Glomerular endothelial cell (primary cell): ENCODE measurements at regions not wholly inside any gene's neighbourhood (a gene's known extent, or its start where the extent isn't known, plus 50 kb on each side); places are given as distances from the start of the nearest gene placed in this dataset.

Source experiments
- DNase-seq: peaks from one replicate; pipeline ENCODE4 v3.0.0-alpha.2; 2011; ENCODE audit warnings: low read depth, low spot score; ENCODE audit errors: extremely low read depth

DNA sequence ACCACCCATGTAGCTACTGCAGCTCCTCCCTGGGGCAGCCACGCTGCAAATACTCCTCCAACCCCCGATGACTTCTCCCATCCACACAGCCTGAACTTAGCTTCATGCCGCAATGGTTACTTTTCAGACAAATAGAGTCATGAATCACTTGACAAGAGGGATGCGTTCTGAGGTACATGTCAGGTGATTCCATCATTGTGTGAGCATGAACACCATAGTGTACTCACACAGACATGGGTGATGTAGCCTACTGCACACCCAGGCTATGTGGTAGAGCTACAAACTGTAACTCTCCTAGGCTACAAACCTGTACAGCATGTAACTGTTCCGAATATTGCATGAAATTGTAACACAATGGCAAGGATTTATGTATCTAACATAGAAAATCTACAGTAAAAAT lies 298.5 kb upstream of the SLC35B3 start:
- DNase-seq, result no peak

DNA sequence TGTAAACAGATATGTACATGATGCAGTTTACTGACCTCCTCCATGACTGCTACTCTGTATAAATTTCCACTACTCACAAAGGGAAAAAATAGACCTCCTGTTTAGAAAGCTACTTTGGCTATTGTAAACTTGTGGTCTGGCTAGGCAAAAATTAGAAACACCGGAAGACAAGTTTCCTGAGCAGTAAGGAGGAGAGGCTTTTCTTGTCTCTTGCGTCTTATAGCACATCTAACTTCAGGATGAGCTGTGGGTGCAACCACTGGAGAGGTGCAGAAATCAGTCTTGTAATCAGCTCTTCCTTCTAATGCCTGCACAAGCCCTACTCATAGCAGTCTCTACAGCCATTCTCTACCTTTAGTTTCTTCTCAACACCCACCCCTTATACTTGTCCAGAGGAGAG lies 296.5 kb upstream of the SLC35B3 start:
- no peak for DNase-seq

- no peak for DNase-seq
These were observed 275.5 kb upstream of the SLC35B3 start for GRCh38 chr6:8710668-8711431.

GRCh38 chr6:8707956-8708772 lies 272.8 kb upstream of the SLC35B3 start:
- DNase-seq, result no peak

GRCh38 chr6:8707369-8707768 lies 272.0 kb upstream of the SLC35B3 start:
- no peak for DNase-seq

- no peak for DNase-seq
These were observed 270.2 kb upstream of the SLC35B3 start for GRCh38 chr6:8705435-8706020.

DNA sequence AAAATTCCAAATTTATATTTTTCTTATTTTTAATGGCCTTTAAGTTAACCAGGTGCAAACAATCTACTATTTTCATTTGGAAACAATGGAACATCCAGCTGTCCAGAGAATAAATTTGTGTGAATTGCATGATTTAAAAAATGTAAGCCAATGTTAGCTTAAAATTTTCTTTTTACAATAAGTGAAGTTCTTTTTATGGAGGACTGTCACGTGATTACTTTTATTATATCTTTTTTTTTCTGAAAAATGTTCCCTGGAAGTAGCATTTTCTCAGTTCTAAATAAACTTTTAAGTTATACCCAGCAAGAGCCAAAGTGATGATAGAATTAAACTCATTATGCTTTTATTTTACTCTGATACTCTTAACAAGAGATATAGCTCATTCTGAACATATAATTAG lies 267.7 kb upstream of the SLC35B3 start:
- no peak for DNase-seq

DNA sequence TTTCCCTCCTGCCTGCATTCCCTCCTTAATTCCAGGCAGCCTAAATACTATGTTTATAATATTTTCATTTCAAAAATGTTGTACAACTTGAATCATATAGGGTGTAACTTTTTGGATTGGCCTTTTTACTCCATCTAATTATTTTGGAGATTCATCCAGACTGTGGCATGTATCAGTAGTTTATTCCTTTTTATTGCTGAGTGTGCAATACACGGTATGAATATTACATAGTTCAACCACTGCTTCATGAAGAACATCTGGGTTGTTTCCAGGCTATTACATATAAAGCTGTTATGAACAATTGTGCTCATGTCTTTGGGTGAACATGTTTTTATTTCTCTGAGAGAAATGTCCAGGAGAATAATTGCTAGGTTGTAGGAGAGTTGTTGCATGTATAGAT lies 253.5 kb upstream of the SLC35B3 start:
- no peak for DNase-seq

GRCh38 chr6:8686077-8686476 lies 250.7 kb upstream of the SLC35B3 start:
- no peak for DNase-seq

GRCh38 chr6:8683204-8683603 lies 247.9 kb upstream of the SLC35B3 start:
- no peak for DNase-seq

DNA sequence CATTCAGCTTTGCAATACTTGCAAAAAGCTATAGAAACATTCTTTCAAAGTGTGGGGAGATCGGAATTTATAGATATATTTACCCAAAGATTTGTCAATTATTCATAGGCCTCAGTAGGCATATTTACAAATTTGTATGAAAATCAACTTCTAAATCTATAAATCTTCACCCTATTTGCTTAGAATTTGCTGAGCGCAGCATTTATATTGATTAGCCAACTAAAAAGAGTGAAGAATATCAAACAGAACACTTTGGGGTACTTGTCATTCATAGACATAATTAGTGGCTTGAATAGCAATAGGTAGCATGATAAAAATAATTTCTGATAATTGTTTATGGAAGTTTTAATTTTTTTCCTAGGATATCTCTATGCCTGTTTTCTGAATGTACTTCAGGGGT lies 244.5 kb upstream of the SLC35B3 start:
- no peak for DNase-seq

DNA sequence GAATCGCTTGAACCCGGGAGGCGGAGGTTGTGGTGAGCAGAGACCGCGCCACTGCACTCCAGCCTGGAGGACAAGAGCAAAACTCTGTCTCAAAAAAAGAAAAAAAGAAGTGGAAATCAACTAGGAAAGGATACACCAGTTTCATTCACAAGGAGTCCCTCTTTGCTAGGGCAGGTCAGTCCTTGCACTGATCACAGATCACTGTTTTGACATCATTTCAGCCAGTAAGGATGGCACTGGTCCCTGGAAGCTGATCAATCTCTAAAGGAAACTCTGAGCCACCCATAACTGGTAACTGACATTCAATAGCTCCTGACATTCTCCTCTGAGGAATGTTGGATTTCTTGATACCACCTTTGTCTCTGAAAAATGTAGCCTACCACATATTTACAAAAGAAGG lies 243.1 kb upstream of the SLC35B3 start:
- no peak for DNase-seq

- no peak for DNase-seq
These were observed 238.8 kb upstream of the SLC35B3 start for GRCh38 chr6:8674126-8674525.

GRCh38 chr6:8672882-8673281 lies 237.5 kb upstream of the SLC35B3 start:
- no peak for DNase-seq

- DNase-seq, result no peak
These were observed 235.4 kb upstream of the SLC35B3 start for GRCh38 chr6:8670792-8671191.

DNA sequence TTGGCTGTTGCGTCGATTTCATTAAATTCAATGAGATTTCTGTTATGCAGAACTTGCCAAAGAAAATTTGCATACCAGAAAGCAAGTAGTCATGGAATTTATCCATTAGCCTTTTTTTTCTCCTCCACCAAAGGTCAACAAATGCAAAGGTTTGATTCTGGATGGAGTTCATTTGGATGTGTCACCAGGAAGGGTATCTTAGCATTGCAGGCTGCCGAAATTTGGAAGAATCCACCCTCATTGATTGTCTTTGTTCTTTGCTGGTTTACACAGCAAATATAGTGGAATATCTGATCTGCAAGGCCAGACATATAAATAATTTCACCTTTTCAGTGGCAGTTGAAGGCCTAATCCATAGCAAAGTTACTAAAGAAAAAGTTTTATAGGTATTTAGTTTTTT lies 229.4 kb upstream of the SLC35B3 start:
- no peak for DNase-seq

DNA sequence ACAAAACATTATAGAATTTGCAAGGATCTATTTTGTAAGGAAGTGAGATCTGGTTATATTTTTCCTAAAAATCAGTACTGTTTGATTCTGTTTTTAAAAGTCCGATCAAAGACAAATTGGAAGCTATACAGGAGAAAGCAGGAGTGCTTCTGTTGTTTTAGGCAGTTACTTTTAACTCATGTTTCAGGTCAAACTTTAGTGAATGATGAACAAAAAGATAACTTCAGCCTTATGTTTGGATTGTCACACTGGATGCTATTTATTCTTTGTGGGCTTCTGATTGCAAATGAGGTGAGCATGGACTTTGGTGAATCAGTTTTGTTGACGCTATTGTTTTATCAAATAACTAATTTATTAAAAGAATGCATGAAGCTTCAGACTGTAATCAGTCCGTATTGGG lies 228.7 kb upstream of the SLC35B3 start:
- DNase-seq, result no peak

DNA sequence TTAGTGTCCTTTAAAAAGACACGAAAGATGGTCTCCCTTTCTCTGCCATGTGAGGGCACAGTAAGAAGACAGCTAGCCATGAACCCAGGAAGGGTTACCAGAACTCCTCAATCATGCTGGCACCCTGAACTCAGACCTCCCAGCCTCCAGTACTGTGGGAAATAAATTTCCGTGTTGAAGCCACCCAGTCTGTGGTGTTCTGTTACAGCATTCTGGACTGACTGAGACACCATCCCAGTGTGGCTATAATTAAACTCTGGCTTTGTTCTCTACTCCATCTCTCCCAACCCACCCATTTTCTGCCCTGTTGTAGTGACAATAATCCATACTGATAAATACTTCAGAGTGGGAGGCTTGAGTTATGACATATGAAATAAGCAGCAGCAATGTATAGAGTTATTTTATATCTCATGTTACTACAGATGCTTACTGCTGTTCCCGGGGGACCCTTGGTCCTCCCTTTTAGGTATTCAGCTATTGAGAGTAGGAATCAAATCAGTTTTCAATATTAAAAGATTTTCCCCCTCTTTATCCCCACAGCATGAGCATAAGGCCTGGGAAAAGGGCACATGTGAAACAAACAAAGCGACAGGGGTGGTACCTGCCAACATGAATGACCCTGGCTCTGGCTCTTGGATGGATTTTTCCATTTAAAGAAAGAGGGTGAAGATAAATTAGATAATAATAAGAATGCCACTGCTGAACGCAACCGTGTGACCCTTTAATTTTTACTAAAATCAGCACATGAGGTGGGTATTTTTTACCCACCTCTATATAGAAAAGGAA lies 224.3 kb upstream of the SLC35B3 start:
- no peak for DNase-seq

- DNase-seq, result no peak
These were observed 223.1 kb upstream of the SLC35B3 start for GRCh38 chr6:8658416-8658815.

DNA sequence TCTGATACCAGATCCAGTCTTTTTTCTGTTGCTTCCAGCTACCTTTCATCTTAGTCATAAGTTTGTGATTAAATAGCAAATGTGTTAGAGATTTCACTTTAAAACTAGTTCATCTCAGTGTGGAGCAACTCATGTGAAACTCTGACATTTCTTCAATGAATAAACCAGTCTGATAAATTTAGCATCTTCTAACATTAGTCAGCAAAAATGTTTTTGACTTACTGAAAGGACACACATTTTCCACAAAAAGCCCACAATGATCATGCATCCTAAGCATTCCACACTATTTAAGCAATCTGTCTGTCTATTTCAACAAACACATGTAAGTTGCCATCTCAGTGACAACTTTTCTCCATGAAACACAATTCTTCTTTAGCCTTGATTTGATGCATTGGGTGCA lies 222.2 kb upstream of the SLC35B3 start:
- no peak for DNase-seq
